ENCODE measurements at regions not wholly inside any gene's neighbourhood (a gene's known extent, or its start where the extent isn't known, plus 50 kb on each side); places are given as distances from the start of the nearest gene placed in this dataset.

DNA sequence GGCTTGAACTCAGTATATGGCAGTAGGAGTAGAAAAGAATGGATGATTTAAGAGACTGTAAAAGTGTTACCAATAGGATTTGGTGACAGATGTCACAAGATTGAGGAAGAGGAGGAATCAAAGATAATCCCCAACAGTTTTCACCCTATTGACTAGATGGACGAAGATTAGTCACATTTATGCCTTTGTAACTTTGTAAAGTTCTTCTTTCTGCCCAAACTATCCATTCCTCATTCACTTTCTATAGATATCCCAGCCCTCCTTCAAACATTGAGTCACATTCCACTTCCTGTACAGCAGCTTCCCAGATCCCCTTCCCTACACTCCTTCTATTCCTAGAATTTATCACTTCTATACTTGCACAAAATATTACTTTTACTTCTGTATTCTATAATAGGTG, 207.9 kb downstream of the BTG1 start:
- TF ChIP-seq POLR2A (IDR thresholded peaks at IDR 0.05) (no peak), POLR2AphosphoS5 (IDR thresholded peaks at IDR 0.05) (no peak)
- TF ChIP-seq, protein P1, sequence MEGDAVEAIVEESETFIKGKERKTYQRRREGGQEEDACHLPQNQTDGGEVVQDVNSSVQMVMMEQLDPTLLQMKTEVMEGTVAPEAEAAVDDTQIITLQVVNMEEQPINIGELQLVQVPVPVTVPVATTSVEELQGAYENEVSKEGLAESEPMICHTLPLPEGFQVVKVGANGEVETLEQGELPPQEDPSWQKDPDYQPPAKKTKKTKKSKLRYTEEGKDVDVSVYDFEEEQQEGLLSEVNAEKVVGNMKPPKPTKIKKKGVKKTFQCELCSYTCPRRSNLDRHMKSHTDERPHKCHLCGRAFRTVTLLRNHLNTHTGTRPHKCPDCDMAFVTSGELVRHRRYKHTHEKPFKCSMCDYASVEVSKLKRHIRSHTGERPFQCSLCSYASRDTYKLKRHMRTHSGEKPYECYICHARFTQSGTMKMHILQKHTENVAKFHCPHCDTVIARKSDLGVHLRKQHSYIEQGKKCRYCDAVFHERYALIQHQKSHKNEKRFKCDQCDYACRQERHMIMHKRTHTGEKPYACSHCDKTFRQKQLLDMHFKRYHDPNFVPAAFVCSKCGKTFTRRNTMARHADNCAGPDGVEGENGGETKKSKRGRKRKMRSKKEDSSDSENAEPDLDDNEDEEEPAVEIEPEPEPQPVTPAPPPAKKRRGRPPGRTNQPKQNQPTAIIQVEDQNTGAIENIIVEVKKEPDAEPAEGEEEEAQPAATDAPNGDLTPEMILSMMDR (IDR thresholded peaks at IDR 0.05) = no peak
